Keratinocyte (primary cell): ENCODE measurements at regions not wholly inside any gene's neighbourhood (a gene's known extent, or its start where the extent isn't known, plus 50 kb on each side); places are given as distances from the start of the nearest gene placed in this dataset.

ENCODE experiments used
- DNase-seq: peaks from one replicate; pipeline ENCODE4 v3.0.0-alpha.2; 2011; ENCODE audit warnings: low read depth, missing footprints, low spot score
- FAIRE-seq: peaks from 2 replicates; lab custom pipeline; 2011; peaks lifted over from hg19 to GRCh38; lab: Jason Lieb, UNC
- H2AFZ ChIP-seq: 2 replicates; pipeline ENCODE4 v1.6.0; 2012; ENCODE audit warnings: low read length, control low read depth, inconsistent platforms; ENCODE audit not compliant: control insufficient read depth
- H3K27ac ChIP-seq: 2 replicates; pipeline ENCODE4 v1.5.1; 2011; ENCODE audit warnings: low read length; ENCODE audit not compliant: control insufficient read depth, insufficient read depth
- H3K27me3 ChIP-seq: 3 replicates; pipeline ENCODE4 v1.6.0; 2011; ENCODE audit warnings: low read length; ENCODE audit not compliant: control insufficient read depth, insufficient read depth; ENCODE audit errors: extremely low read depth
- H3K36me3 ChIP-seq, 2 experiments: 2 replicates in 1 of 2; 3 replicates in 1 of 2; pipeline ENCODE4 v1.5.1; 2011; ENCODE audit warnings: low read length in 2 of 2, mild to moderate bottlenecking in 1 of 2; ENCODE audit not compliant: control insufficient read depth in 2 of 2, insufficient read depth in 2 of 2; ENCODE audit errors: extremely low read depth in 1 of 2
- H3K4me1 ChIP-seq: 3 replicates; pipeline ENCODE4 v1.5.1; 2011; ENCODE audit warnings: low read length; ENCODE audit not compliant: control insufficient read depth, insufficient read depth; ENCODE audit errors: extremely low read depth
- H3K4me2 ChIP-seq: 3 replicates; pipeline ENCODE4 v1.6.0; 2011; ENCODE audit warnings: low read depth, low read length; ENCODE audit not compliant: control insufficient read depth, insufficient read depth; ENCODE audit errors: extremely low read depth
- H3K4me3 ChIP-seq, 3 experiments: fragments of 200-600 bp in 1 of 3; sonication (generic) in 1 of 3; 2 replicates in 2 of 3; 3 replicates in 1 of 3; pipeline ENCODE4 v1.5.1; 2011 to 2016; ENCODE audit warnings: low read length in 3 of 3, mild to moderate bottlenecking in 3 of 3, control low read depth in 2 of 3, inconsistent platforms in 1 of 3, low read depth in 1 of 3, mixed read lengths in 1 of 3, mixed run types in 1 of 3, moderate library complexity in 1 of 3; ENCODE audit not compliant: control insufficient read depth in 2 of 3, insufficient read depth in 2 of 3; ENCODE audit errors: extremely low read depth in 1 of 3
- H3K79me2 ChIP-seq: 2 replicates; pipeline ENCODE4 v1.6.0; 2012; ENCODE audit warnings: low read length; ENCODE audit not compliant: control insufficient read depth, insufficient read depth
- H3K9ac ChIP-seq: 3 replicates; pipeline ENCODE4 v1.6.0; 2011; ENCODE audit warnings: low read length; ENCODE audit not compliant: control insufficient read depth, insufficient read depth; ENCODE audit errors: extremely low read depth
- H3K9me1 ChIP-seq: 3 replicates; pipeline ENCODE4 v1.6.0; 2011; ENCODE audit warnings: low read length; ENCODE audit not compliant: control insufficient read depth, insufficient read depth; ENCODE audit errors: extremely low read depth
- H3K9me3 ChIP-seq: 2 replicates; pipeline ENCODE4 v1.5.1; 2012; ENCODE audit warnings: low read depth, low read length; ENCODE audit not compliant: control insufficient read depth
- H4K20me1 ChIP-seq: 3 replicates; pipeline ENCODE4 v1.6.0; 2011; ENCODE audit warnings: low read length; ENCODE audit not compliant: control insufficient read depth, insufficient read depth; ENCODE audit errors: extremely low read depth
- CTCF ChIP-seq, 3 experiments: IDR thresholded peaks in 1 of 3; conservative IDR thresholded peaks in 1 of 3; optimal IDR thresholded peaks in 1 of 3; 2 replicates in 2 of 3; 3 replicates in 1 of 3; pipeline versions ENCODE3 to v1.5.1; 2011; ENCODE audit warnings: low read length in 3 of 3, mild to moderate bottlenecking in 3 of 3, moderate library complexity in 2 of 3, control low read depth in 1 of 3, inconsistent platforms in 1 of 3; ENCODE audit not compliant: insufficient read depth in 2 of 3; ENCODE audit errors: extremely low read depth in 1 of 3
- EZH2 ChIP-seq: IDR thresholded peaks from one replicate; pipeline ENCODE4 v1.6.1; 2012; ENCODE audit warnings: inconsistent platforms, mild to moderate bottlenecking, low read length, moderate library complexity
- dilution Hi-C: fragments of 300-500 bp; cut with MboI; formaldehyde crosslinking; loops from one replicate; pipeline ENCODE4 v1.7.0; 2020; ENCODE audit warnings: low sequenced_read_pairs; ENCODE audit not compliant: extremely low pct_ligation_motif_present

DNA sequence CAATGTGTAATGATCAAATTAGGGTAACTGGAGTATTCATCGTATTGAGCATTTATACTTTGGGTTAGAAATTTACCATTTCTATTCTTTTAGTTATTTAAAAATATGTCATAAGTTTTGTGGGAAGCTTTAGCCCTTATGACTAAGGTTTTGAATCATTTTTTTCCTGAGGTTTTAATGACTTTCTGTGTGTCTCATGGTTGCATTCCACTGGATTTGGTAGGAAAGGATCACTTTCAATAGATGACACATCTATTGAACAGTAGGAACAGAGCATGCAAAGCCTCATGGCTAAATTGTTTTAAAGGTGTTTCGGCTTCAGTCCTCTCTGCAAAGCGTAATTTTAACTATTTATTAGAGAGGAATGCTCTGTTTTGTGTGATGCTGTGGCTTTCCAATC is 512.4 kb upstream of the CHD1 start:
- dilution Hi-C loops = no loop called here

DNA sequence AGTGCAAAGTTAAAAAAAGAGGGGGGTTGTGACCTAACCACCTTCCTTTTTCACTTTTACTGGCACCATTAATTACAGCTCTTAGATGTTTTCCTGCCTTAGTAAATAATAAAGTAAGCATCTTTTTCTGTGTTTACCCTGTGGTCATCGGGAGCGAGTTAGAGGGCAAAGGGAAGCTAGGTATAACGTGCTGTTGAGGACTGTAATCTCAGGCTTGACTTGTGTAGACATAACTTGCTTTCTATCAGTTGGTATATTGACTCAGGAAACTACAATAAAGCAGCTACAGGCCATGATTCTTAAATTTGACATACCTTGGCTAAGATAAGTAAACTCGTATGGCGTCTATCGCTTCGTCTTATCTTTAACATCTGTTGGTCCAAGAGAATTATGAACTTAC is 509.8 kb upstream of the CHD1 start:
- Histone ChIP-seq H3K4me2 (no peak overlapping the region), H4K20me1 (no peaks in the 10 kb centered on the region), H3K4me3 (no peak overlapping the region), H3K9me3 (no peaks in the 10 kb centered on the region), H3K4me1 (no peaks in the 10 kb centered on the region), H2AFZ (no peak overlapping the region), H3K79me2 (no peaks in the 10 kb centered on the region), H3K36me3 (no peaks in the 10 kb centered on the region), H3K9me1 (no peaks in the 10 kb centered on the region), H3K27ac (no peak overlapping the region), H3K27me3 (no peaks in the 10 kb centered on the region), H3K9ac (no peak overlapping the region)
- DNase-seq (no peak), FAIRE-seq (no peak)
- no peak for TF ChIP-seq CTCF (optimal IDR thresholded peaks at IDR 0.05 in 1 of 3, IDR thresholded peaks at IDR 0.05 in 1 of 3, conservative IDR thresholded peaks at IDR 0.05 in 1 of 3; ENCODE audit: extremely low read depth in 1 of 3, insufficient read depth in 2 of 3, low read length in 3 of 3)
- no peak for TF ChIP-seq EZH2
- dilution Hi-C loops = no loop called here

More for the DNA sequence above, 512.4 kb upstream of the CHD1 start:
- no peak for DNase-seq
- Histone ChIP-seq H3K4me1 (no peaks in the 10 kb centered on the region), H4K20me1 (no peaks in the 10 kb centered on the region), H3K4me3 (no peak overlapping the region), H3K27ac (no peak overlapping the region), H3K9me3 (no peaks in the 10 kb centered on the region), H3K9me1 (no peaks in the 10 kb centered on the region), H3K36me3 (no peaks in the 10 kb centered on the region), H3K9ac (no peak overlapping the region), H2AFZ (no peak overlapping the region), H3K27me3 (no peaks in the 10 kb centered on the region), H3K79me2 (no peaks in the 10 kb centered on the region), H3K4me2 (no peak overlapping the region)
- TF ChIP-seq EZH2 (no peak), CTCF (optimal IDR thresholded peaks at IDR 0.05 in 1 of 3, IDR thresholded peaks at IDR 0.05 in 1 of 3, conservative IDR thresholded peaks at IDR 0.05 in 1 of 3; ENCODE audit: extremely low read depth in 1 of 3, insufficient read depth in 2 of 3, low read length in 3 of 3) (no peak)
- no peak for FAIRE-seq
